Stimulated activated CD4-positive, alpha-beta T cell treated with anti-CD3 and anti-CD28 coated beads, Interleukin-15, amount 100 ng/mL, for 24 hours (primary cell): ENCODE measurements at regions not wholly inside any gene's neighbourhood (a gene's known extent, or its start where the extent isn't known, plus 50 kb on each side); places are given as distances from the start of the nearest gene placed in this dataset.
"Not testable (repeated sequence)": the region's sequence is repeated elsewhere in the genome, so short reads cannot be mapped to it uniquely, and the experiment has no call there.

Experiments
- DNase-seq: peaks from one replicate; pipeline ENCODE4 v3.0.0-alpha.2; 2020

DNA sequence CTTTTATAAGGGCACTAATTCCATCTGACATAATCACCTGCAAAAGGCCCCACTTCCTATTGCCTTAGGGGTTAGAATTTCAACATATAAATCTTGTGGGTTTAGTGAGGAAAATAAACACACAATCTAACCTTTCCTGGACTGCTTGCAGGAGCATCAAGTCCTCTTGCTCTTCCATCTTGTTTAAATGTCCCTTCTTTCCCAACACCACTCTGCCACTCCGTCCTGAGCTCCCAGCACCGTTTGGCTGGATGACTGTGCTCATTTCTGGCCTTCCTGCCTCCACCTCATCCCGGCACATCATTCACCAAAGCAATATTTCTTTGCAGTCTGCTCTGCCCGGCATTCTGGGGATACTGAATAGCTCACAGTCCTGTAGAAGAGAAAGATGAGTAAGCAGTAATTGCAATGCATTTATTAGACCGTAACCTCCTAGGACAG, 247.8 kb downstream of the BCL2 start:
- DNase-seq: no peak

DNA sequence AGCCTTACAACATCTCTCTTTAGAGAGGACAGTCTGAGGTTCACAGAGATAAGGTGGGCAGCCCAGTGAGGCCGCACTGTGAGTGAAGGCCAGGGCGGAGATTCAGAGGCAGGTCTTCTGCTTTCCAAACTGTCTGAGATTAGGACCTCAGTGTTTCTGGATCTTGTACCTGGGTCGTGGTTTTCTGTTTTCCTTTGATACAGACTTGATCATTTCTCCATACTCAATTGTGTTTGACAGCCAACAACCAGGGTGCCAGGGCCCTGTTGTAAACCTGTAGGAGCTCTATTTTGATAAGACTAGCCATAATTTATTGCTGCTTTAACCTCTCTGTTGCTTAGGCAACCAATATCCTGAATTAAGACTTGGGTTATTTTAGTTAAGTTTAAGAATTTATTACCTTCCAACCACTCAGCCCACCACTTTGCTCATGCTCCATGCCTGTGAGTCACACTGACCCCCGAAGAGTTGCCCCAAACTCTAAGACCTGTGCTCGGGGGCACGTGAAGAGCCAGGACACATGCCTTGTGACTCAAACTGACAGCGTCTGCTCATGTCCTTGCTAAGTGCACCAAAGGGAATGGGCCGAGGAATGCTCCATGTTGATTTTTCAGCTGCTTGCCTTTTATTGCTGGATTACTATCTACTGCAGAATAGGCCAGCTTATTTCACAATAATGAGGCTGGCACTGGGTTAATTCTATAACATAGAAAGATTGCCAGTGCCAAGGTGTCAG, 248.6 kb downstream of the BCL2 start:
- DNase-seq: no peak

DNA sequence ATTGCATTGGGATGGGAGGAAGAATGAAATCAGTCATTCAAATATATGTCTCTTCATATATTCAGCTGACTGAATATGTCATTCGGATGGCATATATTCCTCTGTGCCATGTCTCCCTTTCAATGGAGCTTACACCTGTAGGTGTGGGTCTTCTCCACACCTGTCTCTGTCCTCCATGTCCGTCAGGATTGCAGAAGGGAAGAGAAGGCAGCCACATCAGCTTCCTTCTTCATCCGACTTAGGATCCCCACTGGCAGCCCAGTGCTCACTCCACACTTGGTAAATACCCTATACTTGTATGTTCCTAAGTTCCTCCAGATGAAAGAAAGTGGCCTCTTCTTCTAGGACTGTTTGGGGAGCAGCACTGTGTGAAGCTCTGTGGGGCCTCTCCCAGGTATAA, 250.1 kb downstream of the BCL2 start:
- no peak for DNase-seq

DNA sequence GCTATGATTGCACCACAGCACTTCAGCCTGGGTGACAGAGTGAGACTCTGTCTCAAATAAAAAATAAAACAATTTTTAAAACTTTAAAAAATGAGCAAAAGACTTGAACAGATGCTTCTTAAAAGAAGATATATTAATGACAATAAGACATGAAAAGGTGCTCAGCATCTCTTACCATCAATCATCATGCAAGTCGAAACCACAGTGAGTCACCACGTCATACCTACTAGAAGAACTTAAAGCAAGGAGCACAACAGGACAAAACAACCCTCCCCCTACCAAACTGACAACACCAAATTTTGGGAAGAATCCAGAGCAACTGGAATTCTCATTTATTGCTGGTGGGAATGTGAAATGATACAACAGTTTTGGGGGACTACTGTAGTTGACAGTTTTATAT, 251.6 kb downstream of the BCL2 start:
- DNase-seq: peak; percentile 19

DNA sequence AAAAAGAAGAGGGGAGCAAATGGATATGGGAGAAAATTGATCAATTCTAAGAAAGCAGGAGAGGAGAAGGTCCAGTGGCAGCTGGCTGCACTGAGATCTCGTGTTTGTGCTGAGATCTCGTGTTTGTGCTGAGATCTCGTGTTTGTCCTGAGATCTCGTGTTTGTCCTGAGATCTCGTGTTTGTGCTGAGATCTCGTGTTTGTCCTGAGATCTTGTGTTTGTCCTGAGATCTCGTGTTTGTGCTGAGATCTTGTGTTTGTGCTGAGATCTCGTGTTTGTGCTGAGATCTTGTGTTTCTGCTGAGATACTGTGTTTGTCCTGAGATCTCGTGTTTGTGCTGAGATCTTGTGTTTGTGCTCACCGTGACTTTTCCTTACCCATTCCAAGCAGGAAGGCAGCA, 254.4 kb downstream of the BCL2 start:
- no peak for DNase-seq

DNA sequence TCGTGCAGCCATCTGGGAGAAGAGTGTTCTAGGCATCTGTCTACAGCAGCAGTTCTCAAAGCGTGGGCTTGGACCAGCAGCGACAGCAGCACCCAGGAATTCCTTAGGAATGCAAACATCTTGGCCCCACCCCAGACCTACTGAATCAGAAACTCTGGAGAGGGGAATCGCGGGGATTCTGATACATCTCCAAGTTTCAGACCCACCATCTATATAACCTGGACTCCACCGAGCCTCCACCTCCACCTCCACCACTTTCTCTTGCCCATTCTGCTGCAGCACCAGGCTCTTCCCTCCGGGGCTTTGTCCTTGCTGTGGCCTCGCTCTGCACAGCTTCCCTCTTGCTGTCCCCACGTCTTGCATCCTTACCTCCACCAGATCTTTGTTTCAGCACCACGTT, 256.4 kb downstream of the BCL2 start:
- DNase-seq: no peak

DNA sequence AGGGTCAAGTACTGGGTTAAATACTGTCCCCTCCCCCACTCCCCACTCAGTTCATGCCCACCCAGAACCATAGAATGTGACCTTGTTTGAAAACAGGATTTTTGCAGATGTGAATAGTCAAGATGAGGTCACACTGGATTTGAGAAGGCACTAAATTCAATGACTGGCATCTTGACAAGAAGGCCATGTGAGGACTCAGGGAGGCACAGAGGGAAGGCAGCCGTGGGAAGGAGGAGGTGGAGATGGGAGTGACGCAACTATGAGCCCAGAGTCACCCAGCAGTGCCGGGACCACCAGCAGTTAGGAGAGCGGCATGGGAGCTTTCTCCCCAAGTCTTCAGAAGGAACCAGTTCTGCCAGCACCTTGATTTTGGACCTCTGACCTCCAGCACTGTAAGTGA, 257.3 kb downstream of the BCL2 start:
- no peak for DNase-seq

DNA sequence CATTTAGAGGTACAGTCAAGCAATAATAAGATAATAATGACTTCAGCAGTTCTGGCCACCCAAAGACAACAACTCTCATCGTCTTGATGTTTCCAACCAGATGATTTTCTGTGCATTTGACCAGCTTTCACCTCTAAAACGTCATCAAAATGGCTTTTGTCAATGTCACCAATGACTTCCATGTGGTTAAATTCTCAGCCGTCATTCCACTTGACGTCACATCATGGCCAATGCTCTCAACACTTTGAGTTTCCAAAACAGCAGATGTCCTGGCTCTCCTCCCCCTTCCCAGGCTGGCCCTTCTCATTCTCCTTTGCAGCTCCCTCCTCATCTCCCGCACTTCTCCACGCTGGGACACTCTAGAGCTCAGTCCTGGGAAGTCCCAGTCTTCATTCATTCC, 258.3 kb downstream of the BCL2 start:
- no peak for DNase-seq

DNA sequence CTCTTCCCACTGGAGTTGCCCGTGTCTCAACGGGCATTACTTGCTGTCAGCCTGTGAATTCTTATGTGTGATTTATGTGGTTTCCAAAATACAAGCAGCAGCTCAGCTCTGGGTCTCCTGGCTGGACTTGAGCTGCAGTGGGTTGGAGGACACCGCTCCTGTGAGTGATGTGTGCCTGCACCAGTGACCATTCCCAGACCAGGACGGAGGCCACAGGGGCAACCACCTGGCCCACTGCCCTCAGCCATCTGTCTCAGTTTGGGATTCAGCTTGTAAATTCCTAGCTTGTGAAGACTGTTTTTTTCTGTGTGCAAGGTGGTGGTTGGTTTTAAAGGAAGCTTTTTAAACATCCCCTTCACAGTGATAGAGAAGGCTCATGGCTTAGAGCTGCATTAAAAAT, 261.0 kb downstream of the BCL2 start:
- no peak for DNase-seq

DNA sequence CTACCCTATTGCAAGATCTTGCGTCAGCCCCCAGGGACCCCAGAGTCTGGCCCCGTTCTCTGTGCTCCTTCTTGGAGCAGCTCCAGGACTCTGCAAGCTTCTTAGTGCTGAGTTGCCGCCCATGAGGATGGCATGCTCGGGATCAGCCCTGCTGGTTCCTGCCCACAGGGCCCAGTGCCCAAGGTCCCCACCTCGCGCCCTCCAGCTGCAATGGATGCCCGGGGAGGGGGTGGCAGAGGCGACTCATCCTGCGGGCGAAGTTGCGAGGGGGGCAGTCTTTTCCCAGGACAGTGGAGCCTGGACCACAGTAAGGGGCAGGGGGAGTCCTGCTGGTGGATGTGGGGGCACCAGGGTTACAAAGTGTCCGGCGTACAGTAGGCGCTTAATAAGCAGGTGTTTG, 261.9 kb downstream of the BCL2 start:
- DNase-seq: no peak

DNA sequence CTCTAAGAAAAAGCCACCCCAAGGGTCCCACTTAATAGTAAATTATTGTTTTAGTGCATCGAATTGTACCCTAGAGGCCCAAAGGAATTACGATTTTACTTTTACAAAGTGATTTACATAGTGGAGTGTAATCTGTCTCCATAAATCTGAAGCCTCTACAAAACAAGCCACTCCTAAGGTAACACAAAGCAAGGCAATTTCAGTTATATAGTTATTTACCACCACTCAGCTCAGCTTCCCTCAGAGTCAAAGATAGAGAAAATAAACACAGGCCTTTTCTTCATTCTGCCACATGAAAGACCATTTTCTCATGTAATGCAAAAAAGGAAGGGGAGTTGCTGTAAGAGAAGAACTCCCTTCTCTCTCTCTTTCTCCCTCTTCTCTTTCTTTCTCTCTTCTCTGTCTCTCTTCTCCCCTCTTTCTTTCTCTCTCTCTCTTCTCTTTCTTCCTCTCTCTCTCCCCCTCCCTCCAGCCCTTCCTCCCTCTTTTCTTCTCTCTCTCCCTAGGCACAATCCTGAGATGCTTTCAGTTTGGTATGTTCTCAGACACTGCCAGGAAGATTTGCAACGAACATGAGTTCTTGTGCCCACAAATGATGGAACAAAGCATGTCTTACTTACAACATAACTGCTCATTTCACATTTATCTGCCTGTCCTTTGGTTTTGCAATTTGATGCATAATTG, 264.5 kb downstream of the BCL2 start:
- no peak for DNase-seq

DNA sequence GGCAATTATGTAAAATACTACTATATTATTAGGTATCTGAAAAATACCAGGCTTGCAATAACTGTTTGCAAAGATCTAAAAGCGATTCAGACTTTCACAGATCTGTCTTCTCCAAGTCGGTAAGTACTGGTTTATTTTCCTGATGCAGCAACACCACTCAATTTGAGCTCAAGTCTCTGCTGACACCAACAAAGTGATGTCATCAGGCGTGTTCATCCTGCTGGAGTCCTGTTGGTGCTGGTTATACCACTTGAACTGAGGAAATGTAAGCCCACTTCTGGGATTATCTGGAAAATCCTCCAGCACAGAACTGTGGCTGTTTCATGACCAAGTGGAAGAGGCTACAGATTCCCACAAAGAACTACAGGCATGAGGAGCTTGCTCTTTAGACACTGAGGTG, 267.6 kb downstream of the BCL2 start:
- DNase-seq: no peak

DNA sequence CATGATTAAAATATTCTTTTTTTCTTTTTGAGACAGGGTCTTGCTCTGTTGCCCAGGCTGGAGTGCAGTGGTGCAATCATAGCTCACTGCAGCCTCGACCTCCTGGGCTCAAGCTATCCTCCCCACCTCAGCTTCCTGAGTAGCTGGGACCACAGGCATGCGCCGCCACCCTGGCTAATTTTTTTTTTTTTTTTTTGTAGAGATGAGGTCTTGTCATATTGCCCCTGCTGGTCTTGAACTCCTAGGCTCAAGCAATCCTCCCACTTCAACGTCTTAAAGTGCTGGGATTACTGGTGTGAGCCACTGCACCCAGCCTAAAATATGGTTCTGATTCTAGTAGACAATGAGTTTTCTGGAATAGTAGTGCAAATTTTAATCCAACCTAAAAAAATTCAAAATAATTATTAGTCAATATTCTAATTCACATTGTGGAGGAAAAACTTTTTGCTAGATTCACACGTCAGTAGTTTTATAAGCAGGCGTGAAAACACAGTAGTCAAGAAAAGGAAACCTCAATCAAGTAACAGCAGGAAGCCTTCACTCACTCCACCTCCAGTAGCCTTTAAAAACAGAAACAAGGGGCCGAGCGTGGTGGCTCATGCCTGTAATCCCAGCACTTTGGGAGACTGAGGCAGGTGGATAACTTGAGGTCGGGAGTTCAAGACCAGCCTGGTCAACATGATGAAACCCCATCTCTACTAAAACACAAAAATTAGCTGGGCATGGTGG, 268.7 kb downstream of the BCL2 start:
- DNase-seq: not testable (repeated sequence)

DNA sequence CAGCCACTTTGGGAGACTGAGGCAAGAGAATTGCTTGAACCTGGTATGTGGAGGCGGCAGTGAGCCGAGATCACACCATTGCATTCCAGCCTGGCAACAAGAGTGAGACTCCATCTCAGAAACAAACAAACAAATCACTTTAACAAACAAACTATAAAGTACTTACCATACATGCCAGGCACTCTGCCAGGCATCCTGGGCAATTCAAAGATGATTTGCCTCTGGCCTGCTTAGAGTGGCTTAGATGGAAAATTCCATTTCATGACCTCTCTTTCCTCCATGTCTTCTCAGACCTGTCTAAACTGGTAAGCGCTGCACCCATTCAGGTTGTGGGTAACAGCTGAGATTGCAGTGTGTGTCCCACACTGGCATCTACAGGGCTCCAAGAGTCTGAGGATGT, 273.2 kb downstream of the BCL2 start:
- no peak for DNase-seq

DNA sequence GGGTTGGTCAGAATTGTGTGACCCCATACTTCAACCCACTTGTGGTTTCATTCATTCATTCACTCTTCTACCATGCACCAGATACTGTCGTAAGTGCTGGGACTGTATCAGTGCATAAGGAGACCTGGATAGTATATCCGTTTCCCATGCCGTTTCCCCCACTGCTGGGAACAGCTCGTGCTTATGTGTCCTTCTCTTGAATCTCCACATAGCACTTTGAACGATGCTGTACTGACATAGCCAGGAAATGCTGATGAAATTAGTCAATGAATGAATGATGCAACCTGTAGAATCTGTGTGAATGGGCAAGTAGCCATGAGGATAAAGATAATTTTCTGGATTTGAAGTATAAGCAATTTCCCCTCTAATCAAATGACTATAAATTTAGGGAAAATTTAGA, 276.1 kb downstream of the BCL2 start:
- no peak for DNase-seq

DNA sequence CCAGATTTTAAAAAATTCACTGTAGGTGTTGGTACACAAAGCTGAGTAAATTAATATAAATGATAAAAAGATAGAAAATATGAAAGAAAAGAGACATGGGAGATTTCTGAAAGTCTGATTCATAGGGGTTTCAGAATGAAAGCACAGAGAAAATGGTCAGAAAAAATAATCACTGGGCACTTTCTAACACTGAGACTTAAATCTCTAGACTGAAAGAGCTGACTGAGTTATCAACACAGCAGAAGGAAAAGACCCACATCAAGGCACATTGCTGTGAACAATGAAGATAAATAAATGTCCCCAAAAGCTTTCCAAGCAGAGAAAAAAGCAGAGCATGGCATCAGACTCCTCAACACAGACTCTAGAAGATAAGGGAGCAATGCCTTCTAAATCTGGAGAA, 277.2 kb downstream of the BCL2 start:
- no peak for DNase-seq

DNA sequence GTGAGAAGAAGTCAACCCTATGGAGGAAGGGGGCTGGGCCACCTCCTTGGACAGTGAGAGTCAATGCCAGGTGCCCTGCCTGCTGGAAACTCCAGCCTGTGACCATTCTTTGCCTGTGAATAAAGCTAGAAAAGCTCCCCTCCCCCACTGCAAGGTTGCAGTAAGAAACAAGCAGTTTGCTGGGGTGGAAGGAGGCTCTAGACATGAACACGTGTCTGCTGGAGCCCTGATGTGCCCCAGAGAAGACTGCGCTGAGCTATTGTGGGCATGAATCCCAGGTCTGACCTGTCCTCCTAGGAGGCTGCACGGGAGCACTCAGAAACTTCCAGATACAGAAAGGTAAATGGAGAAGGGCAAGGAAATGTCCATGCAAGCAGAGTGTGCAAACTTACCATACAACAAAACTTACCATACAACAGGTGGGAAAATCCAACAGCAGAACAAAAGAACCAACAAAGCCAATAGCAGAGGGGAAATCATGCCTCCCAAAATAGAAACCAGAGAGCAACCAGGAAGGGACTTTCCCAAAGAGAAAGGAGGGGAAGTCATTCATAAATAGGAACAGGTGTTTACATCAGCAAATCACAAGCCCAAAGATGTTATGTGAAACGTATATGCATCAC, 278.7 kb downstream of the BCL2 start:
- peak; percentile 20 for DNase-seq

DNA sequence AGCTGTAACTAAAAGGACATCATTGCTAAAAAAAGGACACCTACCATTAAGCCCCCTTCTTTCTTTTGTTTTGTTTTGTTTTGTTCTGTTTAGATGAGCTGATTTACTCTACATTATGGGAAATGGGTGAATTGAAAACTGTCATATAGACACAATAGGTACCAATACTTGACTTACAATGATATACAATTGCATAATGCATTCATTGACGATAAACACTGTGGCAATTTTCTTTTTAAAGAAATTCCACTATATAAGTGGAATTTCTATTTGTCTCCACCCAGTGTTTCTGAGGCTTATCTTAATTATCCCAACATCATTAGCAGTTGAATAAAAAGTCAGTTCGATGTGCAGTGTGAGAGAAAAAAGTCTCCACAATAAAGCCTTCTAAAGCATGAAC, 282.1 kb downstream of the BCL2 start:
- DNase-seq: no peak

DNA sequence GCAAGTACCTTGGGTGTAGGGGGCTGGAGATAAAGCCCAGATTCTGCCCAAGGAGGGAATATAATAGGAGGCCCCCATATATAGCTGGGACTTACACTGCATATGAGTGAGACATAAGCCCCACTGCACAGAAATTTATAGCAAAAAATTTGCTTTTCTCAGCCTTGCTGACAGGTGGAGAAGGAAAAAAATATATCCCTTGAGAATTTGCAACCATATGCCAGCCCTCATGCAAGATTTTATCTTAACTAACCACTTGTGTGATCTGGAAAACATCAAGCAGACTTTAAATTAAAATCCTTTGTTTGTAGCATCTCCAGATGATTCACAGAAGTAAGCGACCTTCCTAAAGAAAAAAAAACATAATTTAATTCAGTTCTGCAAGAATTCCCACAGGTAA, 288.2 kb downstream of the BCL2 start:
- DNase-seq: no peak
